Stimulated activated CD4-positive, alpha-beta T cell treated with anti-CD3 and anti-CD28 coated beads, Interleukin-4, amount 100 ng/mL, for 1 hour (primary cell): ENCODE measurements at regions not wholly inside any gene's neighbourhood (a gene's known extent, or its start where the extent isn't known, plus 50 kb on each side); places are given as distances from the start of the nearest gene placed in this dataset.

Experiments used
- DNase-seq: peaks from one replicate; pipeline ENCODE4 v3.0.0-alpha.2; 2020

DNA sequence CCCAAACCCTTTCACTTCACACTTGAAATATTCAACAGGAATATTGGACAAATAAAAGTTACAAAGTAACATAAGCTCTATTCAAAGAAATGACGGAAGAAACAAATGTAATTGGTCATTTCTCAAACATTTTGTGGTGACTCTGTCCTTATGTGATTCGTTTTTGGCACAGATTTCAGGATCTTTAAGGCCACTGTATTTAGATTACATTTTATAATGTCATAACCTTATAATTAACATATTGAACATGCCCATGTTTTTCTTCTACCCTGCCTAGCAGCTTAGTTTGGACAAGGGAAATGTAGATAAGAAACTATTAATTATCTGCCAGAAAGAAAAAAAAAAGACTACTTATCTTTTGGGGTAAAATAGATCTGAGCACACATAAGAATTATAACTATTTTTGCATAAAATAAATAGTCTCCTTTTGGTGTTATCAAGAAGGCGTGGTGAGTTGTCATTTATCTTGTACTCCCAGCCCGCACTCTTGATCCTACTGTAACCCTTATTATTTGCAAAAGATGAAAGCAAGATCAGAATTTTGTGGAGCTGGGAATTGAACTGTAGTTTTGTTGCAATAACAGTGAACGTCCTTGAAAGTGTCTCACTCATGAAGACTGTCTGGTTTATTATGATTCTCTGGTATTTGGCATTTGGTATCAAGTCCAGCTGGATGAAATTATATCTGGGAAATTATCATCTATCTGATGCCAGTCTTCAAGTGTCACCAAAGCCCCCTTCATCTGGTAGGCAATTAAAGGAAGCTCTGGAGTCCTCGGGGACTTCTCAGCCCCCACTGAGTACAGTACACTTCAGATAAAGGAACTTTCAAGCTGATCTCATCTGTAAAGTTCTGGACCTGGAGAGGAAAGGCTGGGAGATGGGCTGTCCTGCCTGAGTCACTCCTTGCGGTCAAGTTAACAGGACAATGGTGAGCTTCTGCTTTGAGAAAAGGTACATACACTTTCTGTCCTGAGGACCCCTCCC lies 175.7 kb upstream of the INHBA start:
- DNase-seq: no peak

DNA sequence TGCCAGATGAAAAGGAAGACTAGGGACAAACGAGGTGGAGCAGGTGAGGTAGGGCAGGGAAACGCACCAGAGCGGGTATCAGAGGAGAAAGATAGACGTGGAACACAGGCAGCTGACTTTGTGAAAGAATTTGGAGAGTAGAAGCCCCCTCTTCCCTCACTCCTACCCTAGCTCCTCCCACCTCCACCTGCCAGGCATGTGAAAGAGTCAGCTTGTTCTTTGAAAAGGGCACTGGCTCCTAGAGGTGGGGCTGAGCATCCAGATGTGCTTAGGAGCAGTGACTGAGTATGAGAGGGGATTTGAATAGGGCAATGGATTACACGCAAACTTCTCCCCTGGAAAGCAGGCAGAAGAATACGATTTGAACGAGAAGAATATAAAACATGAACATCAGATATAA lies 174.2 kb upstream of the INHBA start:
- no peak for DNase-seq

DNA sequence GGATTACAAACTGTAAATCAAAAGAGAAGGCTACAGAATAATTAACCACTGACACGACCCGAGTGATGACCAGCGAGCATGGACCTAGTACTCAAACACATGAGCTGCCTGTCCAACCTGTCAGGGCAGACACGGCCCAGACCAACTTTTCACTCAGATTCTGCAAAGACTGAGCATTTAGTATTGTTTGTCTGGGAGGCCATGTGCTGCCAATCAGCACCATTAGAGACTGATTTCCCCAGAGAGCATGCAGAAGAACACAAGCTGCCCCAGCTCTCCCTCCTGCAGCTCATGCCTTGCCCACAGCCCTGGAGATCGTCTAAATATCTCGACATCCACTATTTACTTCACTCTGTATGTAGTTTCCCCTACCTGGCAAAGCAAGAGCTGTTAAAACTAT lies 172.6 kb upstream of the INHBA start:
- no peak for DNase-seq

- DNase-seq: no peak
These were observed 171.4 kb upstream of the INHBA start for GRCh38 chr7:41874201-41874785.

- DNase-seq: no peak
These were observed 170.9 kb upstream of the INHBA start for GRCh38 chr7:41873741-41874140.

DNA sequence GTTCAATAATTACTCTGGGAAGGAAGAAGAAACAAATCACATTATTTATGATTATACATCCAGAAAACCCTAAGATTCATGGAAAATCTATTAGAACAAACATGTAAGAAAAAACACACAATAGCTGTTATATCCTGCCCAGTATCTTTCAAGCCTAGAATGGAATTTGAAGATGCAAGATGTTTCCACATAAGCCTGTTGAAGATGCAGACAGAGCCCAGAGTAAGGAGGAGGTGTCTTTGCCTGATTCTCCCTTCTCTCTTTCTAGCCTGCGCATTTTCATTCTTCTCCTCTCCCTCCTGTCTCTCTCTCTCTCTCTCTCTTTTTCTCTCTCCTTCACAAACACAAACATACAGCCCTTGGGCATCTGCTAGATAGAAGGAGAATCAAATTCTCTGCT lies 170.1 kb upstream of the INHBA start:
- no peak for DNase-seq

GRCh38 chr7:41870461-41871138 lies 167.7 kb upstream of the INHBA start:
- no peak for DNase-seq

- DNase-seq: no peak
These were observed 167.1 kb upstream of the INHBA start for GRCh38 chr7:41869997-41870396.

- no peak for DNase-seq
These were observed 166.7 kb upstream of the INHBA start for GRCh38 chr7:41869596-41869995.

DNA sequence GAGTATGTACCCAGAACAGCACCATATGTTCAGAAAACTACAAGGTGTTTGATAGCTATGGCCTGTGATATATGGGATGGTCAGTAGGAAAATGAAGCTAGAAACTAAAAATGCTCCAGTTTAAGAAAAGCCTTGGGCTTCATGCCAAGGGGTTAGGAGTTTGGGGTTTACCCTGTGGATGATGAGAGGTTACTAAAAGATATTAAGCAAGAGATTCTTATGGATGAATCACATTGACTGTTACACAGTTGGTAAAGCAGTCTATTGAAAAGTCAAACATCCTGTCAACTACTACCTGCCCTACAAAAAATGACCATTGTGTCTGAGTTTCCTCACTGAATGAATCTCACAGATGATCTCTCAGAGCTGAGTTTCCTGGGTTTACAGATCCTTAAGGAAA lies 166.2 kb upstream of the INHBA start:
- DNase-seq: no peak

DNA sequence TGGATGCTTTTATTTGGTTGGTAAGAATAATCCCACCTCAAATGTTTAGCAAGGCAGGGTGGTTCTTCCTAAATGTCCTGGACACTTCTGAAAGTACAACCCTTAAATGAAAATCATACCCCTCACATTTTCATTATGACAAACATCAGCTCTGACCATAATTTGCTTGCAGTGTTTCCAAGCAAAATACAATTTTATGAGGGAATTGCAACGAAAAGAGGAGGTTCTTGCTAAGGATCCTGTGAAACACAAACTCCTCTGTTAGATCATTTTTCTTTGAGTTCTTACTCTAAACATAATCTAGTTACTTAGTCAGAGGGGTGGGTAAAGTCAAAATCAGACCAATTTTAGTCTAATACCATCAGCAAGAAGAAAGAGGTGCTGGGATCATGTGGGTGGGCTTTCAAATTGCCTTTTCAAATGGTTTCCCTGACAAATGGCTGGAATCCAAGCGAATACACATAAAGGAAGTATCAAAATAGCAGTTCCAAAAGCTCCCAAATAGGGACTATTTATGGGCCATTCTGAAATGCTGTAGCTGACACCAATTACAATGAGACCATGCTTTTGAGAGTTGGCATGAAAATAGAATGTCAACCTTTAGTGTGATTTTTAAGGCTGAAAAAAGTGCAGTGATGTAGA lies 164.9 kb upstream of the INHBA start:
- DNase-seq: no peak

DNA sequence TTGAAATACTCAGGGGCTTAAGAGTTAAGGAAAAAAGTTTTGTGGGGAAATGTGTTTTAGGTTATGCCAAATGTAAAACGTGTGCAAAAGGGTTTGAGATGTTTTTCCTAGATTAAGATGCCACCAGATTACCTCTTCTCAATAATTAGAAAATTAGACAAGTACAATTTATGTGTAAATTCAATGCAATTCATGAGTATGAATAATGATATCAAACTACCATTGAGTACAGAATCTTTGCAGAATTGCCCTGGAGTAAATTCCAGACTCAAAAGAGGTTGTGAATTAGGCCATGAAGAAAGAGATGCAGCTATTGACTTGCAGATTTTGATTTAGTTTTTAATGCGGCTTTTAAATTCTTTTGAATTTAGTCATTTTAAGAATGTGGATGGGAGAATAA lies 159.4 kb upstream of the INHBA start:
- DNase-seq: no peak

DNA sequence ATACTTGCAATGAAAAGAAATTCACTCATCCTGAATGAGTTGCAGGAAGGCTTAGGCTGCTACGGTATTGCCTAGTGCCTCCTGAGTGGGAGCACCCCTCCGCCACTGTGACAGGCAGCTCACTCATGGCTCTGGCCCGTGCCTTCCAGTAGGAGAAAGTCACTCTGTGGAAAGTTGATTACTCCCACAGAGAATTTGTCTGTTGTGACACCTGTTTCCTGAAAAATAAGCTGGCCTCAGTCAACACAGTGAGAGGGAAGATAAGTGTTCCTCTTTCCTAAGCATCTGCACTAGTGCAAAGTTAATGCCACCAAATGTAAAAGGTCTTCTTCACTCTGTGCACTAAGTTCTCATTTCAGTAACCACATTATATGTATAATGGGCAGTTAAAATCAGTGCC lies 158.8 kb upstream of the INHBA start:
- no peak for DNase-seq

- no peak for DNase-seq
These were observed 155.3 kb upstream of the INHBA start for GRCh38 chr7:41858201-41858600.

GRCh38 chr7:41855798-41856197 lies 152.9 kb upstream of the INHBA start:
- DNase-seq: no peak

- DNase-seq: no peak
These were observed 144.7 kb upstream of the INHBA start for GRCh38 chr7:41847606-41848005.

- no peak for DNase-seq
These were observed 144.3 kb upstream of the INHBA start for GRCh38 chr7:41847151-41847550.

DNA sequence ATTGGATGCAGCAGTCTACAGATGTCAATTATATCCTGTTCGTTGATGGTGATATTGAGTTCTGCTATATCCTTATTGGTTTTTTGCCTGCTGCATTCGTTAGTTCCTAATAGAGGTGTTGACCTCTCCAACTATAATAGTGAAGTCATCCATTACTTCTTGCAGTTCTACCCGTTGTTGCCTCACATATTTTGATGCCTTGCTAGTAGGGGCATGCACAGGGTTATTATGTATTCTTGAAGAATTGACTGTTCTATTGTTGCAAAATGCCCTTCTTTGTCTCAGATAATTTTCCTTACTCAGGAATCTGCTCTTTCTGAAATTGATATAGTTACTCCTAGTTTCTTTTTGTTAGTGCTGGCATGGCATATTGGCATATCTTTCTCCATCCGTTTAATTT lies 140.1 kb upstream of the INHBA start:
- no peak for DNase-seq

DNA sequence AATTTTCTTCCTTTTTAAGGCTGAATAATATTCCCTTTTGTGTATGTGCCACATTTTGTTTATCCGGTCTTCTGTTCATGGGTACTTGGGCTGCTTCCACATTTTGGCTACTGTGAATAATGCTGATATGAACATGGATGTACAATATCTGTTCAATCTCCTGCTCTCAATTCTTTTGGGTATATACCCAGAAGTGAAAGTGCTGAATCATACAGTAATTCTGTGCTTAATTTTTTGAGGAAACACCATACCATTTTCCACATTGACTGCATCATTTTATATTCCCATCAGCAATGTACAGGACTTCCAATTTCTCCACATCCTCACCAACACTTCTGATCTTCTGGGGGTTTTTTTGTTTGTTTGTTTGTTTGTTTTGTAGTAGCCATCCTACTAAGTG lies 135.0 kb upstream of the INHBA start:
- no peak for DNase-seq

DNA sequence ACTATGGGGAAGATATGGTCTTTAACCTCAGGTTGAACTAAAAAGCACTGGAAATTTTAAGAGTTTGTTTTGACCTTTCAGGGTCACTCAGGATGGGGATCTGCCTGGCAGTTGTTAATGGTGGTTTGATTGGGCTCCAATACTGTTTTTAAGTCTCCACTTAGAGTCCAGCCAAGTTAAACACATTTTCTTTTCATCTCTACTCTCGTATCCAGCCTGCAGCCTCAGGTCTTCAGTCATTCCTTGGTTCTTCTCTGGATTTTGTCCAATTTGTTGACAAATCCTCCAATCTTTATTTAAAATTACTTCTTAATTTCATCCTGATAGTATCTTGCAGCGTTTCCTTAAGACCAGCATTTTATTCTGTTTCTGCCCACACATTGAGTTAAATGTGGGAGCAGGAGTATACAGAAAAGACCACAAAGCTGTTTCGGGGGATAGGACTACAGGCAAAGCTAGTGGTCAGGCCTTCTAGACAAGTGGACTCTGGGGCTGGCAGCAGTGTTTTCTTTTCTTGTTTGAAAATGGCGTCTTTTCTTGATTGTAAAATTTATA lies 133.2 kb upstream of the INHBA start:
- no peak for DNase-seq

- DNase-seq: no peak
These were observed 132.2 kb upstream of the INHBA start for GRCh38 chr7:41834805-41835694.

DNA sequence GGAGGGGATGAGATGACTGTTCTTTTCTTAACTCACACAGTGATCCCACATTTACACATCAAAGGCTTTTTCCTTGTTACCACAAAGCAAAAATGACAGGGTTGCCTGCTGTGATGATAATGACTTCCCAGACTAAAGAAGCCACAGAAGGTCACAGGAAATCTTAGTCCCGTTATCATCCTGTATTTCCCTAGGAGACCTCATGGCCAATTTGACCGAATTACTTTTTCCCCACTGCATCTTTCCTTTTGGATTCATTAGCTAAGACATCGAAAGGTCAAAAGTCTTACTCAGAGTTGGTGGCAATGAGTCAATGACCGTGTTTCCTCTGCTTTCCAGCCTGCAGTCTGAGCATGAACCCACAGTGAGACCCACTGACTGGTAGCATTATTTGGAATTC lies 130.1 kb upstream of the INHBA start:
- no peak for DNase-seq
